Right ventricle myocardium inferior (tissue), 1 donor: ENCODE measurements at regions not wholly inside any gene's neighbourhood (a gene's known extent, or its start where the extent isn't known, plus 50 kb on each side); places are given as distances from the start of the nearest gene placed in this dataset.

ENCODE experiments used
- ATAC-seq: fragments of 200-7000 bp; cut with Tn5 transposase; one replicate; pipeline ENCODE4 v1.9.1; 2020; ENCODE audit warnings: mild to moderate bottlenecking, moderate library complexity
- DNase-seq: peaks from one replicate; pipeline ENCODE4 v3.0.0; 2021; ENCODE audit errors: missing footprints
- intact Hi-C: fragments of 100-400 bp; cut with DNase I; formaldehyde crosslinking; loops from one replicate; pipeline ENCODE4 v1.11.0; 2022
- donor health status: DM: no; HTN: yes; CAD: no; lungs with severe emphysema.

DNA sequence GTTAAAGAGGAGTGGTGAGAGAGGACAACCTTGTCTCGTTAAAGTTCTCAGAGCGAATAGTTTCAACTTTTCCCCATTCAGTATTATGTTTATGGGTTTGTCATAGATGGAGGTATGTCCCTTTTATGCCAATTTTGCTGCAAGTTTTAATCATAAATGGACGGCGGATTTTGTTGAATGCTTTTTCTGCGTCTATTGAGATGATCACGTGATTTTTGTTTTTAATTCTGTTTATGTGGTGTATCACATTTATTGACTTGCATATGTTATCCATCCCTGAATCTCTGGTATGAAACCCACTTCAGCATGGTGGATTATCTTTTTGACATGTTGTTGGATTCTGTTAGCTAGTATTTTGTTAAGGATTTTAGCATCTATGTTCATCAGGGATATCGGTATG is 1123.8 kb upstream of the KLHL29 start:
- ATAC-seq (no peak), DNase-seq (no peak)
- intact Hi-C loops: no loop called here

DNA sequence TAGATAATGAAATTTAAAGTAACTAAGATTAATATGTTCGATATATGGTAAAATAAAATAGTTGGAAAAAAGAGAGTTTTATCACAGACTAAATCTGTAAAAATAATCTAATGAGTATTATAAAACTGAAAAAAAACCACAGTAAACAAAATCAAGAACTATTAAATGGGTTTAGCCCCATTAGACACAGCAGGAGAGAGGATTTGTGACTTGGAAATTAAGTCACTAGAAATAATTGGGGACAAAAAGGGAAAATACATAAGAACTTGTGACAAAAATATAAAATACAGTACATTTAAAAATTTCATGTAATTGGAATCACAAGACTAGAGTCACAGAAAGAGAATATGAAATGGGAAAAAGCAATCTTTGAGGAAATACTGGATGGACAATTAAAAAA is 1114.6 kb upstream of the KLHL29 start:
- ATAC-seq (no peak), DNase-seq (no peak)
- intact Hi-C loops: no loop called here

DNA sequence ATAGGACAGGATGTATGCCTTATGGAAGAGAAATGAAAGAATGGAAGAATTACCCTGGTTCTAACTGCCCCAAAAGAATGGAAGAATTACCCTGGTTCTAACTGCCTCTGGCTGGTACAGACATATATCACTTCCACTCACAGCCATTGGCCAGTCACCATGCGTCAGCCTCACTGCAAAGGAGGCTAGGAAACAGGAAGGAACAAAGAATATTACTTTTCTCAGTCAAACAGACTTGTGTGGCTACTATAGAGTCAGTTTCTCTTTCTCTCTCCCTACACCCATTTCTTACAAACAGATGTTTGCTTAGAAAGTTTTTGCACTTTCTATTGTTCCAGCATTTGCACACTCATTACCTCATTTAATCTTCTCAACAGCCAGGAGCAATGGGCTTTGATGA is 1111.1 kb upstream of the KLHL29 start:
- ATAC-seq: no peak
- no peak for DNase-seq
- intact Hi-C loops: no loop called here

DNA sequence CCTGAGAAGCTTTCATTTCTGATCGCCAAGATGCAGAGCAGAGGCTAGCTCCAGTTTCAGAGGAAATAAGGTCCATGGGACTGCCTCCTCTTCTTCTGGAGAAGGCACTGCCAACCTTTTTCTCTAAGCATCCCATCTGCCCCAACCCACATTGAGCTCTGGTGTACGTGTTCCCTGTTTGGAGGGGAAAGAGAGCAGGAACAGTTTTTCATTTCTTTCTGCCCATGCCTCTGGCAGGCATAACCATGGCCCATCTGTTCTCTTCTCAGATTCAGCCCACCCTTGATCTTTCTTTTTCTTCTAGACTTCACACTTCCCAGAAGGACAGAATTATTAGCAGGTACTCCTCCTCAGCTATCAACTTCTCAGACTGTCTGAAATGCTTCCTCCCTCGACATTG is 1110.3 kb upstream of the KLHL29 start:
- ATAC-seq: no peak
- intact Hi-C loops: no loop called here
- no peak for DNase-seq

DNA sequence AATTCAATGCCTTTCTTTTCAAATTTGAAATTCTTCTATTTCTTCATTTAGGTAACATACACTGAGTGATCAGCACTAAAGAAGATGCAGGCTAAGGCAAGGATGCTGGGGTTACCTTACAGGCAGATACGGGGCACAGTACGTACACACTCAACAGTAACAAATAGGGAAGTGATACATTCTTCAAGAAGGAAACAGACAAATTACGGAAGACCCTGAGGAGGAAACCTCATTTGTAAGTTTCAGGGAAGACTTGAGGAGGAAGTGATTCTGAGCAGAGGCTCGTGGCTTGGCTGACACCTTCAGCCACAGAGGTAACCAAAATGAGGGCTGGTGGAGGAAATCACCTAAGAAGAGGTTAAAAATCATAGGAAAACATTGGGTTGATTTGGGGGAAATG is 1108.3 kb upstream of the KLHL29 start:
- intact Hi-C loops: no loop called here
- ATAC-seq (no peak), DNase-seq (no peak)

DNA sequence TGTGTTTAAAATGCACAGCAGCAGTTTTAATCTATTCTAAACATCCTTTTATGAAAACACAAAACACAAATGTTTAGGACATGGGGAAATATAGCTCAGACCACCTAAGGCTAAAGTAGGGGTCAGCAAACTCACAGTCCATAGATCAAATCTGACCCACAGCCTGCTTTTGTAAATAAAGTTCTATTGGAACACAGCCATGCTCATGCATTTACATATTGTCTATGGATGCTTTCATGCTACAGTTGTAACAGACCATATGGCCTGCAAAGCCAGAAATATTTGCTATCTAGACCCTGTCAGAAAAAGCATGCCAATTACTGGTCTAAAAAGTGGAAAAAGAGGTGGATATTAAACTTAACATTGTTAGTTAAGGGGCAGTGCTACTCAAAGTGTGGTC is 1105.4 kb upstream of the KLHL29 start:
- ATAC-seq (no peak), DNase-seq (no peak)
- intact Hi-C loops: no loop called here

DNA sequence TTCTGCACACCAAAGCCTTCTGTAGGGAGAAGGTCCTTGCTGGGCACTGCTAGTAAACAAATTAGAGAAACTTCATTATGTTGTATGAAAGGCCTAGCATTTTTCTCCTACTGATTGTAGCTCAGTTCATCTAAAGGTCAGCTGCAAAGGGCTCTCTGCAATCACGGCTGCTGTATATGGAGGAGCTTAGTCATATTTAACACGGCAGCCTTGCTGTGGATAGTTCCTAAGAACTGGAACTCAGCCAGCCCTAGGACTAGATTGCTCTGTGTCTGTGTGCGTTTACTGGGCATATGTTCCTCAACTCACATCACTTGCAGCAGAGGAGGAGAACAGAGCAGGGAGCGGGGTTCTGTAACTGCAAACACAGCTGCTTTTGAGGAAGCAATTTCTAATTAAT is 1103.9 kb upstream of the KLHL29 start:
- intact Hi-C loops: no loop called here
- peak; percentile 76 for ATAC-seq
- DNase-seq: no peak

DNA sequence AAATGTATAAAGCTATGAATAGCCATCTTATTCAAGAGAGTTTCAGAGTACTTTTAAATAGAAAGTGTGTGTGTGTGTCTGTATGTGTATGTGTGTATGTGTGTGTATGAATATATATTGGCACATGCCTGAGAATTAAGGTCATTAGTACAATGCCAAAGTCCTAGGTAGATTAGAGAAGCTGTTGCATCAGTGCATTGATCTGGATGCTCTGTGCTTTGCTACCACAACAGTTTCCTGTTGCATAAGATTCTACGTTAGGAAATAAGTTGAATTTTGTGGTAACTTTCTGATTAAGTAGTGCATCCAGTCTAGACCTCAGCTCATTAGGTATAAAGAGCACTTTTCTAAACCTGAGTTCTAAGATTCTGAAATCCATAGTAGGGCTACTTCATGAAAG is 1102.8 kb upstream of the KLHL29 start:
- ATAC-seq (no peak), DNase-seq (no peak)
- intact Hi-C loops: no loop called here

DNA sequence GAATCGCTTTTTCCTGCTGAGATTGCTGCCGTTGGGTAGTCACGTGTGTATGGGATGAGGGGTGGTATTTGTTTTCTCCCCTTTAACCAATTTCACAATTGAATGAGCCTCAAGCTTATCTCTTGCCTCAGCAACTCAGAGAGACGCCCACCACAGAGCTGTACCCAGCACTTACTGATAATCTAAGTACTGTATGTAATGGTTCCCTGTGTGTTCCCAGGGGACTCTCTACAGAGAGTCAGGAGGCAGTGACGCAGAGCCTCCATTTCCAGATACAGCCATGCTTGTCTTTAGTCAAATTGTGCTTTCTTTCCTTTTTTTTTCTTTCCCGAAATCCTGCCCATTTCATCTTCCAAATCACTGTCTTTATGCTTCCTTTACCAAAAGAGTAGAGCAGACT is 1102.1 kb upstream of the KLHL29 start:
- no peak for DNase-seq
- no peak for ATAC-seq
- intact Hi-C loops: no loop called here

DNA sequence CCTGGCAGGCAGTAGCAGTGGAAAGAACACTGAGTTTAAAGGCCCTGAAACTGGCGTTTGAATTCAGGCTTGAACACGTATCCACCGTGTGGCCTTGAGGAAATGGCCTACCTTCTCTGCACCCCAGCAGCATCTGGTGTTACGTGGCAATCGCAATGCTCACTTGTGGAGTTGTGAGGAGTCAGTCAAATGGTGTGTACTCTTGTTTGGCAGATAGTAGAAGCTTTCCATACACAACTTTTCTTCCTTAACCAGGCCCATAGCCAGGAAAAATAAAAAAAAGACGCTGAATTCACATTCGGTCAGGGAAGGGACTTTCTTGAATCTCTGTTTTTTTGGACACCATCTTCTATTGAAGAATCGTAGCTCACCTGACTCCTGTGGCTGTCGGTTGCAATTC is 1101.5 kb upstream of the KLHL29 start:
- intact Hi-C loops: no loop called here
- DNase-seq: no peak

DNA sequence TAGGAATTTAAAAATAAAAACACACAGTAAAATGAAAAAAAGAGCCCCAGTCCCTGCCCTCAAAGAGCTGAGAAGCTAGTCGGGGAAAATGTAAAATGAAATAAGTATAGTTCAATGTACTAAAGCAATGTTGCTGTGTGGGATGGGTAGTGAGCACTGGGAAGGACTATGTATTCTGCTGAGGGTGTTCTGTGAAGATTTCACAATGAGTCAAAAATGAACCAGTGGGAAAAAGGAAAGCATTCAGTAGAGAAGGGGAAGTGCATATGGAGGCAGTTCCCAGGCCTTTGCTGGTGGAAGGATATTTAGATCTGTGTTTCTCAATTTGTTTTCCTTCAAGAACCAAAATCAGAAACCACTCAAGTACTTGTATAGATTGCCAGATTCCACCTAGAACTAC is 1094.7 kb upstream of the KLHL29 start:
- DNase-seq (no peak), ATAC-seq (no peak)
- intact Hi-C loops: no loop called here

More for the DNA sequence above, 1101.5 kb upstream of the KLHL29 start:
- no peak for ATAC-seq

DNA sequence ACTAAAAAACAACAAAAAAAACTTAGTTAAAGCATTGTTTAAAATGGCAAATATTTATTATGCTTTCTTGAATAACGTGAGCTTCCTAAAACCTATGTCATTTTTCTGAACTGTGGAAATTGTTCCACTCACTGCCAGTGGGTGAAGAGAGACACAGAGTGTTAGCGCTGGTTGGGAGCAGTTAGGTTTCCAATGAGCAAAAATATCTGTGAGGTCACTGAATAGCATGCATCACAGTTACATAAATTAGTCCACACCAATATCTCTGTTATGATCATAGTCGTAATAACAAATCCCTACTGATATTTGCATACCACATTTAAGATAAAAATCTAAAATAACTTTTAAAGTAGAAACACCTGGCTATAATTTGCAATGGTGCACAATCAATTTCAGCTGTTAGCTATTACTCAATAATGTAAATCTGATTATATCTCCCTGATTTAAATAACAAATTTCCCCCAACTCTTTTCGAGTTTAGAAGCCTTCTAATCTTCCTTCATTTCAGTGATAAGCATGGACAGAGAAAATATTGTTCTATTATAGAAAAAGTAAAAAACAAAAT is 1094.0 kb upstream of the KLHL29 start:
- intact Hi-C loops: no loop called here
- DNase-seq (no peak), ATAC-seq (no peak)

DNA sequence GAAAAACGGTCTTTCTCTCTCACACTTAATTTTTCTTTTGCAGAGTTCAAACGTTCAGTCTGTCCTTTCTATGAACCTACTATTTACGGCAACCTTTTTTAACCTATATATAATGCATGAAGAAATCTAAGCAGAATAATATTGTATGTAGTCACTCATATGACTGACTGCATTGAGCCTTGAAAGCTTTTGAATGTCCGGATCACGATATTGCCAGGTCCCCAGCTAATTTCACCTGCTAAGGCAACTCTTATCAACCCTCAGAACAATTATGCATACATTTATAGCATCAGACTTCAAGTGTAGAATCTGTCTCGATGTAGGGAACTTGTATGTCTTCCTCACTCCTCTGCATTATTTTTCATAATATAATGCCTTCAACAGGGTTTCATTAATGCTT is 1083.8 kb upstream of the KLHL29 start:
- DNase-seq: no peak
- no peak for ATAC-seq
- intact Hi-C loops: no loop called here

DNA sequence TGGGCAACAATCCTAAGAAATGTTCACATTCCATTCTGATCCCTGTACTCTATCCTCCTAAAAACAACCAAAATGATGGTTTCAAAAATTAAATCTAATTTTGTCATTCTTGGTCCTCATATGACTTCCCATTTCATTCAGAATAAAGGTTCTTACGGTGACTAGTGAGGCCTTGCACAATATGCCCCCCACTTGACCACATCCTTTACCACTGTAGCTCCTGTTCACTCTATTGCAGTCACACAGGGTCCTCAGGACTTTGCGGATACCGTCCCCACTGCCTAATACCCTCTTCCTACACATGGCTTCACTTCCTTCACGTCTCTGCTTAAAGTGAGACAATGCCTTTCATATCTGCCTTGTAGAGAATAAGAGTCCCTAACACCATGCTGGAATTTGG is 1058.7 kb upstream of the KLHL29 start:
- intact Hi-C loops: no loop called here
- no peak for ATAC-seq

DNA sequence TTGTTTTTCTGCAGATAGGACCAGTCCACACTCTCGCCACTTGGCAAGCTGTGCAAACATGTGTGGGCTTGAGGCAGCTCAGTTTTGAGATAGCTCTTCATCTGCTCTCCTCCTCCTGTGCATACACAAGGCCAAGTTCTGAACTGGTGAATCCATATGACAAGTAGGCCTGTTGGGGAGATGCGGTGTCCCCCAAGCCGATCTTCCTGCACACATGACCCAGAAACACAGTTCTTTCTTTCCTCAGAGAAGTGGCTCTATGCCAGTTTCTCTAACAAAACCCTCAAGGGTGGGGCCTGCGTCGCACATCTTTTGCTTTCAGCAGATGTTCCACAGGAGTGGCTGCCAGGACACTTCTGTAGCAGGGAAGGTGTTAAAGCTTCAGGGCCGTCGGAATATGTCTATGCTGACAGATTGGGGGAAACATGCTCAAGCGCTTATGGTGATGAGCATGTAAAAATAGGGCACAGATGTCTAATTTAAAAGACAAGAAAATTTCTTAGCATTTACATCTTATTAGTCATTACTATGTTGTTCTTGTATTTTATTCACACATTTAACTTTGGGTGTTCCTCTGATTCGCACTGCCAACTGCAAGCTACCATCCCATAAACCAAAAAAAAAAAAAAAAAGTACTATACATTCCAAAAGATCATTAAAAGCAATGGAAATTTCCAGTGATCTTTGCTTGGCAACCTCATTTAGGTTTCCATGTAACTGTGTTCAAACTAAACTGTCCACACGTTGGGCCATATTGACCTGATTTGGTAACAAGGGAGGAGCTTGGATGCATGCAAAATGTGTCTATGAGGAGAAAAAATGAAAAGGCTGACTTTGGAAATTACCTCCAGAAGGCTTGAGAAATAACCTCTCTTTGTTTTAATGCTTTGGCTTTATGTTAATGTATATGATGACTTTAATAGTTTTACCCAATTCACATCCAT is 1055.5 kb upstream of the KLHL29 start:
- ATAC-seq (no peak), DNase-seq (no peak)
- intact Hi-C loops: no loop called here

More for the DNA sequence above, 1058.7 kb upstream of the KLHL29 start:
- DNase-seq: no peak

DNA sequence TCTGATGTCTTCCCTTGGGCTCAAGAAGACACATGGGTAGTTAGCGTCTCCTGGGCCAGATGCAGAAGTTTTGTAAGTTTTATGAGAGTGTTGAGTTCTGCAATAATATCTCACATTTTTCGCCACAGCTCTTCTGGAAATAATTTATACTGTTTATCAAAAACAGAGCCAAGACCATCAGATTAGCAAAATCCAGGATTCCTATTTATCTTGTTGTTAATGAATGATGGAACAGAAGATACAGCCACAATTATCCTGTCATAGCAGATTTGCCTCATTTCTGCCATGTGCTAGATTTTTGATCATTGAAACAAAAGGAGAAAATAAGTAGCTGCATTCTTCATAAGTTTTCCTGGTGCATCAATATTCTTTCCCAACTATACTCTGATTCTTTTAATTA is 1048.6 kb upstream of the KLHL29 start:
- DNase-seq (no peak), ATAC-seq (no peak)
- intact Hi-C loops: no loop called here

DNA sequence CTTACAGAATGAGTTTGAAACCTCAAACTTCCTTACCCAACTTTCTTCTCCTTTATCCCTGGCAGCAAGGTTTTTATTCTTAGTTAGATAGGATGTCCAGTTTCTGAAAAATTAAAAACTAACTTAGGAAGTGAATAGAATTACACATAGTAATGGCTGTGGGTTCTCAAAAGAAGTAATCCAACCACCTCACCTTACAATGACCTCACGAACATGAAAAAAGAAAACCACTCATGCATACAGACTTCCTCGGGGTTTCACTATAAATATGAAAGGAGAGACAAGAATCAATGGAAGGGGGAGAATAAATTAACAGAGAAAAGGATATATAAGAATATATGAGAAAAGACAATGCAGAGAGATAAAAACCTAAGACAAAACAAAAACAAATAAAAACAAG is 1044.3 kb upstream of the KLHL29 start:
- intact Hi-C loops: no loop called here
- no peak for DNase-seq
- no peak for ATAC-seq

DNA sequence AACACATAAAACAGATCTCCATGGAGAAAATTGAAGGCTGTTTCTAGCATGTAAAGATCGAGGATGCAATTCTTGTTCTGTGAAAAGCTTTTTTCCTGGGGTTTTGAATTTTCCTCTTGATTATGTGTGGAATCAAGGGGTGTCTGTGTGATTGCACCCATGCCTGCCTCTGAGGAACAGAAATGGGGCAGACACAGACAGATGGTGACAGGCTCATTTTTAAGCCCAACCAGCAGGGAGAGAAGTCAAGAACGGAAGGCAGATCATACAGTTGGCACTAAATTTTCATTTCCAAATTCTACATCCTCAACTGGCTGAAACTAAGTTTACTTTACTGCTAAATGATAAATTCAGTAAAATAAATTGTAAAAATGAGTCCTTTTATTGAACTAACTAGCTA is 1037.7 kb upstream of the KLHL29 start:
- DNase-seq (no peak), ATAC-seq (no peak)
- intact Hi-C loops: no loop called here

DNA sequence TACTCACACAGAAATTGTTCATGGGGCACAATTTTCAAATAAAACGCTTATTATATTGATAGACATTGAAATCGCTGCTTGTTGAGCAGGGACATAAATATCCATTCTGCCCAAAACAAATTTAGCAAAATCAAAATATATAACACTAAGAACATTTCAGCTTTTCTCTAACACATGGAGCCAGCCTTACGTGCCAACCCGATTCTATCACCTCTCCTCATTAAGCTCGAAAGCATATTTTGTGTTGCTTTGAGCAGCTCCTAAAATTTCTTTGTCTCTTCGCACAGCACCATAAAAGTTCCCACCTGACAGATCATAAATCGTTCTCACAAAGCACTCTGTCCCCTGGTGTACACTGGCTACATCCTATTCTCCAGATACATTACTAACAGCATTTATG is 1034.4 kb upstream of the KLHL29 start:
- no peak for ATAC-seq
- intact Hi-C loops: no loop called here
- no peak for DNase-seq

DNA sequence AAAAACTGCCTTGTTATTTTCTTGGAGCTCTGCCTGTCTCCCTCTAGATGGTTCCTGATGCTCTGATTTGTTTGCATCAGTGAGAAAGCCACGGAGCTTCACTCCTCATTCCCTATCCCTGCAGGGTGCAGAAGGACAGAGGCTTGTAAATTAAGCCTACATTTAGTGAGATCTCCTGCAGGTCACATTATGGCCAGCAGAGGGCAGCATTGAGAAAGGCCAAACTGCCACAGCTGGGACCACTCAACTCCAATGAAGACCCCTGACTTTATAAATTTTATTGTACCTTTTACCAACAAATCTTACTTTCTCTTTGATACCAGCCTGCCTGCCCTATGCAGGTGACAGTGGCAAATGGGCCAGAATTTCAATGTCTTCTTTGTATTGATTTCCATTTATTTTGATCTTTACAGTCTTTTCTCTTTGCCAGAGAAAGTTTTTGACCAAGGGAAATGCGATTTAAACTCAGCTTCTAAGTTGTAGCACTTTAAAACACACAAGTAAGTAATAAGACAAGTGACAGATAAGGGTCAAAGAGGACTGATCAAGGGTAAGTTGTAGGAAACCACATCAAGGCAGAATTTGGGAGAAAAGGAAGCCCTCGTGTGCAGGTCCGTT is 1029.1 kb upstream of the KLHL29 start:
- intact Hi-C loops: no loop called here
- DNase-seq (no peak), ATAC-seq (no peak)
